ENCODE measurements at regions not wholly inside any gene's neighbourhood (a gene's known extent, or its start where the extent isn't known, plus 50 kb on each side); places are given as distances from the start of the nearest gene placed in this dataset.
A peak's percentile ranks its signal among the peaks of the same experiment; 100 is the strongest.
"Not testable (repeated sequence)": the region's sequence is repeated elsewhere in the genome, so short reads cannot be mapped to it uniquely, and the experiment has no call there.

DNA sequence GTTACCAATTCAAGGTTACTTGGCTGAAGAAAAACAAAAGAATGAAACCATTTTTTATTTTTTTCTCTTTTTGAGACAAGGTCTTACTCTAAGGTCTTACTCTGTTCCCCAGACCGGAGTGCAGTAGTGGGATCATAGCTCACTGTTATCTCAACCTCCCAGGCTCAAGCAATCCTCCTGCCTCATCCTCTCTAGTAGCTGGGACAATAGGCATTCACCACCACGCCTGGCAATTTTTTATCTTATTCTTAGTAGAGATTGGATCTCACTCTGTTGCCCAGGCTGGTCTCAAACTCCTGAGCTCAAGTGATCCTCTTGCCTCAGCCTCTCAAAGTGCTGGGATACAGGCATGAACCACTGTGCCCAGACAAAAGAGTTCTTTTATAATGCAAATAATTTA, 3732.0 kb upstream of the OR11H1 start:
- intact Hi-C loops (cut with DNase I); DNase-seq (ENCODE audit: low spot score): not testable (repeated sequence)

GRCh38 chr22:11815481-11815880, 3712.5 kb upstream of the OR11H1 start:
- intact Hi-C loops (cut with DNase I); DNase-seq (ENCODE audit: low spot score): not testable (repeated sequence)

- DNase-seq (ENCODE audit: low spot score); intact Hi-C loops (cut with DNase I): not testable (repeated sequence)
Observed at GRCh38 chr22:11818845-11819244, 3709.1 kb upstream of the OR11H1 start.

DNA sequence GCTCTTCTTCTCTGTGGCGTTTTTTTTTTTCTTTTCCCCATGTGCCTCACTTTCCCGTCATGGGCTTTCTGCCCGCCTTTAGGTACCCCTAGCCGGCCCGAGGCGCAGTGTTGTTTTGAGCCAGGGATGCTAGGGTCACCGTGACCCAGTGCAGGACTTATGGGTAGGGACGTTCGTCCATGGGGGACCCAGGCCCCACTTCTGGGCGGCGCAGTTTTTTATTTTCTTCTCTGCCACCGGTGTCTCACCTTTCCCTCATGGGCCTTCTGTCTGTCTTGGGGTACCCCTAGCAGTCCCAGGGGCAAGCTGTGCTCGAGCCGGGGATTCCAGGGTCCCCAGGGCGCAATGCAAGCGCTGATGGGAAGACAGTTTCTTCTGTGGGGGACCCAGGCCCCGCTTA, 3705.7 kb upstream of the OR11H1 start:
- DNase-seq (ENCODE audit: low spot score), result peak; percentile 22
- intact Hi-C loops (cut with DNase I), result not testable (repeated sequence)

DNA sequence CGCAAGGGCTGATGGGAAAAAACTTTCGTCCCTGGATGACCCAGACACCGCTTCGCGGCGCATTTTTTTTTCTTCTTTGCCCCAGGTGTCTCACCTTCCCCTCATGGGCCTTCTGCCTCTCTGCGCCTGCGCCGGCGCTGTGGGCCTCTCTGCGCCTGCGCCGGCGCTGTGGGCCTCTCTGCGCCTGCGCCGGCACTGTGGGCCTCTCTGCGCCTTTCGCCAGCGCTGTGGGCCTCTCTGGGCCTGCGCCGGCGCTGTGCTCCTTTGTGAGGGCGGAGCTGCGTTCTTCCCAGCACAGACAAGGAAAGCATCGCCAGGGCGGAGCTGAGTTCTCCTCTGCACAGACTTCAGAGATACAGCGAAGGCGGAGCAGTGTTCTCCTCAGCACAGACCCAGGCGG, 3703.0 kb upstream of the OR11H1 start:
- intact Hi-C loops (cut with DNase I); DNase-seq (ENCODE audit: low spot score): not testable (repeated sequence)

DNA sequence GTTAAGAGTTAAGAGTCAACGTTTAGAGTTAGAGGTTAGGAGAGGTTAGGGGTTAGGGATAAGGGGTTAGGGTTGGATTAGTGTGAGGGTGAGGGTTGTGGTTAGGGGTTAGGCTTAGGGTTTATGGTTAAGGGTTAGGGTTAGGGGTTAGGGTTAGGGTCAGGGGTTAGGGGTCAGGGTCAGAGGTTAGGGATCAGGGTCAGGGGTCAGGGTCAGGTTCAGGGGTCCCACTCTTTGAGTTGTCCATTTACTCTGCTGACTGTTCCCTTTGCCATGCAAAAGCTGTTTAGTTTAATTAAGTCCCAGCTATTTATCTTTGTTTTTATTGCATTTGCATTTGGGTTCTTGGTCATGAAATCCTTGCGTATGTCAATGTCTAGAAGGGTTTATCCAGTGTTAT, 3702.0 kb upstream of the OR11H1 start:
- intact Hi-C loops (cut with DNase I); DNase-seq (ENCODE audit: low spot score): not testable (repeated sequence)

- intact Hi-C loops (cut with DNase I), result not testable (repeated sequence)
- peak; percentile 72 for DNase-seq (ENCODE audit: low spot score)
Observed at GRCh38 chr22:11829426-11829825, 3698.6 kb upstream of the OR11H1 start.

Data from posterior vena cava (tissue), 2 donors.